CD14-positive monocyte (primary cell): ENCODE measurements at regions not wholly inside any gene's neighbourhood (a gene's known extent, or its start where the extent isn't known, plus 50 kb on each side); places are given as distances from the start of the nearest gene placed in this dataset.

ENCODE experiments used
- DNase-seq, 3 donors: peaks; one replicate each; pipeline ENCODE4 v3.0.0-alpha.2; 2011 to 2022
- H2AFZ ChIP-seq: 2 replicates; pipeline ENCODE4 v1.6.0; 2012; ENCODE audit warnings: mild to moderate bottlenecking, low read depth, low read length, inconsistent platforms; ENCODE audit not compliant: insufficient read depth, poor library complexity, severe bottlenecking
- H3K27ac ChIP-seq, 2 donors: 1 replicate in 1 of 2; 2 replicates in 1 of 2; pipeline ENCODE4 v1.5.1; 2012 to 2013; ENCODE audit warnings: low read length in 2 of 2, control low read depth in 1 of 2, inconsistent platforms in 1 of 2, low read depth in 1 of 2, mild to moderate bottlenecking in 1 of 2
- H3K27me3 ChIP-seq, 2 donors: one replicate each; pipeline versions ENCODE4 v1.6.0 to v1.6.1; 2011 to 2013; ENCODE audit warnings: low read length in 2 of 2; ENCODE audit not compliant: control insufficient read depth in 2 of 2, insufficient read depth in 2 of 2
- H3K36me3 ChIP-seq, 2 donors: replicated peaks in 1 of 2; 1 replicate in 1 of 2; 2 replicates in 1 of 2; pipeline versions ENCODE4 v1.5.1 to v1.6.1; 2012 to 2013; ENCODE audit warnings: low read length in 2 of 2, control low read depth in 1 of 2, inconsistent platforms in 1 of 2, mild to moderate bottlenecking in 1 of 2; ENCODE audit not compliant: insufficient read depth in 2 of 2, control insufficient read depth in 1 of 2
- H3K4me1 ChIP-seq, 2 donors: 1 replicate in 1 of 2; 2 replicates in 1 of 2; pipeline versions ENCODE4 v1.5.1 to v1.6.1; 2012 to 2013; ENCODE audit warnings: low read length in 2 of 2, control low read depth in 1 of 2, inconsistent platforms in 1 of 2, mild to moderate bottlenecking in 1 of 2, moderate library complexity in 1 of 2; ENCODE audit not compliant: insufficient read depth in 2 of 2, control insufficient read depth in 1 of 2
- H3K4me2 ChIP-seq: replicated peaks from 2 replicates; pipeline ENCODE3; 2012; ENCODE audit warnings: low read length, moderate library complexity, mild to moderate bottlenecking; ENCODE audit not compliant: poor library complexity, severe bottlenecking; ENCODE audit errors: extremely low read depth
- H3K4me3 ChIP-seq, 3 experiments: fragments of 200-600 bp in 1 of 3; sonication (generic) in 1 of 3; replicated peaks in 1 of 3; 1 replicate in 2 of 3; 2 replicates in 1 of 3; pipeline ENCODE4 v1.5.1; 2011 to 2013; ENCODE audit warnings: low read length in 3 of 3, mild to moderate bottlenecking in 3 of 3, control low read depth in 2 of 3, low read depth in 2 of 3, inconsistent platforms in 1 of 3, moderate library complexity in 1 of 3
- H3K79me2 ChIP-seq: 2 replicates; pipeline ENCODE4 v1.6.0; 2012; ENCODE audit warnings: mild to moderate bottlenecking, control low read depth, inconsistent platforms, low read length, moderate library complexity; ENCODE audit not compliant: insufficient read depth
- H3K9ac ChIP-seq: 2 replicates; pipeline ENCODE4 v1.6.0; 2017; ENCODE audit warnings: low read length, mild to moderate bottlenecking; ENCODE audit not compliant: insufficient read depth, poor library complexity, severe bottlenecking
- H3K9me3 ChIP-seq, 2 donors: replicated peaks in 1 of 2; 1 replicate in 1 of 2; 2 replicates in 1 of 2; pipeline versions ENCODE4 v1.5.1 to v1.6.1; 2012 to 2013; ENCODE audit warnings: low read length in 2 of 2, control low read depth in 1 of 2; ENCODE audit not compliant: control insufficient read depth in 1 of 2, insufficient read depth in 1 of 2
- H4K20me1 ChIP-seq: 2 replicates; pipeline ENCODE4 v1.6.0; 2012; ENCODE audit warnings: mild to moderate bottlenecking, low read length, control low read depth, moderate library complexity; ENCODE audit not compliant: insufficient read depth
- H3K27ac Mint-ChIP-seq, 7 donors: one replicate each; pipeline ENCODE4 v1.8.0; 2020; ENCODE audit warnings: mild to moderate bottlenecking in 7 of 7, mixed read lengths in 7 of 7, moderate library complexity in 6 of 7, inconsistent platforms in 2 of 7
- H3K27me3 Mint-ChIP-seq, 3 donors: one replicate each; pipeline ENCODE4 v1.8.0; 2021 to 2022; ENCODE audit warnings: low read depth in 3 of 3, mild to moderate bottlenecking in 3 of 3, mixed read lengths in 3 of 3, moderate library complexity in 3 of 3, inconsistent platforms in 1 of 3
- H3K36me3 Mint-ChIP-seq, 2 donors: one replicate each; pipeline ENCODE4 v1.8.0; 2020; ENCODE audit warnings: mixed read lengths in 2 of 2, inconsistent platforms in 1 of 2, mild to moderate bottlenecking in 1 of 2
- H3K4me1 Mint-ChIP-seq: one replicate; pipeline ENCODE4 v1.8.0; 2020; ENCODE audit warnings: mild to moderate bottlenecking, mixed read lengths
- H3K4me3 Mint-ChIP-seq, 2 donors: one replicate each; pipeline ENCODE4 v1.8.0; 2020; ENCODE audit warnings: mild to moderate bottlenecking in 2 of 2, mixed read lengths in 2 of 2, moderate library complexity in 1 of 2
- H3K9me3 Mint-ChIP-seq, 7 donors: one replicate each; pipeline ENCODE4 v1.8.0; 2020 to 2022; ENCODE audit warnings: mixed read lengths in 7 of 7, mild to moderate bottlenecking in 6 of 7, moderate library complexity in 6 of 7, inconsistent platforms in 2 of 7
- CTCF ChIP-seq: fragments of 200-600 bp; IDR thresholded peaks from one replicate; pipeline ENCODE4 v1.8.0; 2022; ENCODE audit warnings: antibody characterized with exemption, mild to moderate bottlenecking
- WGBS: methylation state at CpG from one replicate; pipeline ENCODE4 v1.1.5; 2013; ENCODE audit warnings: missing lambda C conversion rate; ENCODE audit not compliant: insufficient coverage; 5-methylcytosine and 5-hydroxymethylcytosine counted together
- intact Hi-C, 2 donors: fragments of 100-400 bp; cut with micrococcal nuclease; formaldehyde crosslinking; loops; one replicate each; pipeline versions ENCODE4 v1.15.0 to v1.15.1; 2023

GRCh38 chr10:108515821-108516220 lies 1351.3 kb upstream of the SORCS1 start:
- Mint-ChIP-seq H3K27me3 (no peaks in the 10 kb centered on the region), H3K27ac (no peak overlapping the region), H3K36me3 (no peaks in the 10 kb centered on the region), H3K4me1 (no peaks in the 10 kb centered on the region), H3K9me3 (peaks cover 0 to 9% (median 5%) of the 10 kb centered on the region in 7 donors), H3K4me3 (no peak overlapping the region)
- intact Hi-C loops: no loop called here
- WGBS: no CpG with 5 or more reads among the region's 2 CpGs
- H3K4me2 ChIP-seq: no peak overlapping the region
- H3K36me3 ChIP-seq: no peaks in the 10 kb centered on the region
- no peaks in the 10 kb centered on the region for H3K27me3 ChIP-seq
- TF ChIP-seq CTCF: no peak
- H3K9ac ChIP-seq: no peak overlapping the region
- H2AFZ ChIP-seq: no peak overlapping the region
- H3K9me3 ChIP-seq: peaks cover 0 to 10% of the 10 kb centered on the region in 2 donors
- H3K4me3 ChIP-seq: no peak overlapping the region
- H3K79me2 ChIP-seq: no peaks in the 10 kb centered on the region
- DNase-seq: no peak
- H3K27ac ChIP-seq: no peak overlapping the region
- no peaks in the 10 kb centered on the region for H4K20me1 ChIP-seq
- no peaks in the 10 kb centered on the region for H3K4me1 ChIP-seq

GRCh38 chr10:108500396-108500795 lies 1335.9 kb upstream of the SORCS1 start:
- H3K9me3 Mint-ChIP-seq: peaks cover 2 to 12% (median 9%) of the 10 kb centered on the region in 7 donors

More at GRCh38 chr10:108500396-108500795, 1335.9 kb upstream of the SORCS1 start:
- no peak overlapping the region for H3K27ac Mint-ChIP-seq
- no peaks in the 10 kb centered on the region for H3K79me2 ChIP-seq
- H3K27me3 Mint-ChIP-seq: peaks cover 0 to 2% (median 0%) of the 10 kb centered on the region in 3 donors
- no peak overlapping the region for H3K9ac ChIP-seq
- no peaks in the 10 kb centered on the region for H3K36me3 ChIP-seq
- H4K20me1 ChIP-seq: no peaks in the 10 kb centered on the region
- no peak overlapping the region for H3K4me3 Mint-ChIP-seq
- no peak for TF ChIP-seq CTCF
- 0% methylated on average over 1 of the region's 3 CpGs for WGBS
- H3K36me3 Mint-ChIP-seq: no peaks in the 10 kb centered on the region
- no peaks in the 10 kb centered on the region for H3K4me1 ChIP-seq
- no peak for DNase-seq
- peaks cover 0 to 11% of the 10 kb centered on the region in 2 donors for H3K9me3 ChIP-seq
- no peak overlapping the region for H2AFZ ChIP-seq
- no peak overlapping the region for H3K4me2 ChIP-seq
- no peak overlapping the region for H3K27ac ChIP-seq
- intact Hi-C loops: no loop called here
- H3K4me3 ChIP-seq: no peak overlapping the region
- peaks cover 1% of the 10 kb centered on the region for H3K4me1 Mint-ChIP-seq
- H3K27me3 ChIP-seq: no peaks in the 10 kb centered on the region
